GM18517 (cell line): ENCODE measurements at regions not wholly inside any gene's neighbourhood (a gene's known extent, or its start where the extent isn't known, plus 50 kb on each side); places are given as distances from the start of the nearest gene placed in this dataset.

Experiments
- ATAC-seq: cut with Tn5 transposase; IDR thresholded peaks from one replicate; pipeline ENCODE4 v1.9.1; 2021; ENCODE audit warnings: mild to moderate bottlenecking, moderate library complexity; ENCODE audit not compliant: unreplicated experiment

GRCh38 chr16:49003992-49004391, 277.6 kb downstream of the CBLN1 start:
- ATAC-seq: no peak

GRCh38 chr16:49003022-49003421, 278.6 kb downstream of the CBLN1 start:
- no peak for ATAC-seq

- ATAC-seq: no peak
Measured at GRCh38 chr16:49000594-49000993, 281.0 kb downstream of the CBLN1 start.

- ATAC-seq: no peak
Measured at GRCh38 chr16:48999508-48999907, 282.1 kb downstream of the CBLN1 start.

GRCh38 chr16:48999044-48999443, 282.6 kb downstream of the CBLN1 start:
- ATAC-seq: no peak

GRCh38 chr16:48997946-48998345, 283.7 kb downstream of the CBLN1 start:
- no peak for ATAC-seq

- no peak for ATAC-seq
Measured at GRCh38 chr16:48997081-48997615, 284.5 kb downstream of the CBLN1 start.

GRCh38 chr16:48978501-48978900, 303.1 kb downstream of the CBLN1 start:
- no peak for ATAC-seq

- ATAC-seq: no peak
Measured at GRCh38 chr16:48972236-48972635, 309.4 kb downstream of the CBLN1 start.

GRCh38 chr16:48971571-48972077, 310.0 kb downstream of the CBLN1 start:
- ATAC-seq: no peak

- ATAC-seq: no peak
Measured at GRCh38 chr16:48970216-48970615, 311.4 kb downstream of the CBLN1 start.

GRCh38 chr16:48969611-48970010, 312.0 kb downstream of the CBLN1 start:
- ATAC-seq: no peak

GRCh38 chr16:48965386-48965785, 316.3 kb downstream of the CBLN1 start:
- no peak for ATAC-seq

GRCh38 chr16:48963901-48964615, 317.6 kb downstream of the CBLN1 start:
- no peak for ATAC-seq

- no peak for ATAC-seq
Measured at GRCh38 chr16:48963306-48963705, 318.3 kb downstream of the CBLN1 start.

GRCh38 chr16:48961546-48961945, 320.1 kb downstream of the CBLN1 start:
- no peak for ATAC-seq

- no peak for ATAC-seq
Measured at GRCh38 chr16:48960830-48961229, 320.8 kb downstream of the CBLN1 start.

GRCh38 chr16:48959747-48960146, 321.9 kb downstream of the CBLN1 start:
- ATAC-seq: no peak

GRCh38 chr16:48959204-48959603, 322.4 kb downstream of the CBLN1 start:
- no peak for ATAC-seq

- no peak for ATAC-seq
Measured at GRCh38 chr16:48958681-48959080, 323.0 kb downstream of the CBLN1 start.

GRCh38 chr16:48956620-48957019, 325.0 kb downstream of the CBLN1 start:
- no peak for ATAC-seq

GRCh38 chr16:48955837-48956236, 325.8 kb downstream of the CBLN1 start:
- ATAC-seq: no peak
